Body of pancreas (tissue), 4 donors: ENCODE measurements at regions not wholly inside any gene's neighbourhood (a gene's known extent, or its start where the extent isn't known, plus 50 kb on each side); places are given as distances from the start of the nearest gene placed in this dataset.

Experiments
- ATAC-seq: fragments of 150-250 bp; one replicate; pipeline ENCODE4 v1.9.1; 2016
- DNase-seq, 4 donors: peaks; one replicate each; pipeline ENCODE4 v3.0.0-alpha.2; 2019
- H3K27ac ChIP-seq, 4 donors: fragments of 200-600 bp; sonication (generic); 1 replicate in 3 of 4; 2 replicates in 1 of 4; pipeline versions ENCODE4 v1.5.1 to v1.6.1; 2016 to 2019; ENCODE audit warnings: mild to moderate bottlenecking in 1 of 4, mixed read lengths in 1 of 4, moderate library complexity in 1 of 4
- H3K27me3 ChIP-seq, 2 donors: fragments of 200-600 bp; sonication (generic); one replicate each; pipeline ENCODE4 v1.6.0; 2016; ENCODE audit warnings: mild to moderate bottlenecking in 1 of 2
- H3K36me3 ChIP-seq, 2 donors: fragments of 200-600 bp; sonication (generic); replicated peaks in 1 of 2; 2 replicates each; pipeline ENCODE4 v1.5.1; 2016; ENCODE audit warnings: low read depth in 2 of 2; ENCODE audit not compliant: insufficient read depth in 1 of 2
- H3K4me1 ChIP-seq: fragments of 200-600 bp; sonication (generic); one replicate; pipeline ENCODE4 v1.6.0; 2016
- H3K4me3 ChIP-seq, 2 donors: fragments of 200-600 bp; sonication (generic); 1 replicate in 1 of 2; 2 replicates in 1 of 2; pipeline ENCODE4 v1.5.1; 2016 to 2019
- H3K9me3 ChIP-seq, 3 donors: fragments of 200-600 bp; sonication (generic); 1 replicate in 2 of 3; 2 replicates in 1 of 3; pipeline ENCODE4 v1.5.1; 2016
- CTCF ChIP-seq, 7 experiments: fragments of 450-650 bp in 4 of 7; fragments of 200-600 bp in 3 of 7; sonication (generic) in 3 of 7; IDR thresholded peaks; one replicate each; pipeline ENCODE4 v1.5.1; 2016 to 2019; ENCODE audit warnings: antibody characterized with exemption in 7 of 7
- POLR2A ChIP-seq, 3 donors: fragments of 450-650 bp; IDR thresholded peaks; one replicate each; pipeline ENCODE4 v1.6.1; 2016; ENCODE audit warnings: antibody characterized with exemption in 3 of 3, mild to moderate bottlenecking in 2 of 3
- WGBS, 2 donors: methylation state at CpG; one replicate each; pipeline ENCODE4 v1.1.5; 2017; 5-methylcytosine and 5-hydroxymethylcytosine counted together
- intact Hi-C: fragments of 100-400 bp; cut with DNase I; formaldehyde crosslinking; loops from one replicate; pipeline ENCODE4 v1.15.1; 2023

GRCh38 chr5:15439801-15440200 lies 60.2 kb upstream of the FBXL7 start:
- ATAC-seq (no peak), DNase-seq (no peak)
- Histone ChIP-seq H3K9me3 (no peaks in the 10 kb centered on the region), H3K4me3 (no peak overlapping the region), H3K4me1 (no peaks in the 10 kb centered on the region), H3K36me3 (no peaks in the 10 kb centered on the region), H3K27me3 (no peaks in the 10 kb centered on the region), H3K27ac (no peak overlapping the region)
- WGBS, 2 donors: 7 to 34% methylated on average over 1 of the region's 1 CpG
- TF ChIP-seq CTCF (IDR thresholded peaks at IDR 0.05) (no peak), POLR2A (IDR thresholded peaks at IDR 0.05) (no peak)
- intact Hi-C loops: no loop called here

- intact Hi-C loops: no loop called here
- Histone ChIP-seq H3K27ac (no peak overlapping the region), H3K27me3 (no peaks in the 10 kb centered on the region), H3K36me3 (no peaks in the 10 kb centered on the region), H3K9me3 (no peaks in the 10 kb centered on the region), H3K4me3 (no peak overlapping the region), H3K4me1 (no peaks in the 10 kb centered on the region)
- WGBS, 2 donors: 56 to 61% methylated on average over 3 of the region's 3 CpGs
- TF ChIP-seq POLR2A (IDR thresholded peaks at IDR 0.05): no peak
- TF ChIP-seq CTCF (IDR thresholded peaks at IDR 0.05): no peak
- DNase-seq: no peak
- ATAC-seq: no peak
Observed at GRCh38 chr5:15433709-15434108, 66.3 kb upstream of the FBXL7 start.

GRCh38 chr5:15431923-15432322 lies 68.1 kb upstream of the FBXL7 start:
- Histone ChIP-seq H3K36me3 (no peaks in the 10 kb centered on the region), H3K27ac (no peak overlapping the region), H3K9me3 (no peaks in the 10 kb centered on the region), H3K27me3 (no peaks in the 10 kb centered on the region), H3K4me1 (no peaks in the 10 kb centered on the region), H3K4me3 (no peak overlapping the region)
- no peak for DNase-seq
- TF ChIP-seq CTCF (IDR thresholded peaks at IDR 0.05) (no peak), POLR2A (IDR thresholded peaks at IDR 0.05) (no peak)
- ATAC-seq: no peak
- intact Hi-C loops: no loop called here
- 29 to 37% methylated on average over 3 of the region's 3 CpGs for WGBS, 2 donors

- Histone ChIP-seq H3K9me3 (no peaks in the 10 kb centered on the region), H3K4me3 (no peak overlapping the region), H3K27ac (no peak overlapping the region), H3K27me3 (no peaks in the 10 kb centered on the region), H3K36me3 (no peaks in the 10 kb centered on the region), H3K4me1 (no peaks in the 10 kb centered on the region)
- 20 to 23% methylated on average over 5 to 6 of the region's 6 CpGs for WGBS, 2 donors
- intact Hi-C loops: no loop called here
- TF ChIP-seq CTCF (IDR thresholded peaks at IDR 0.05) (no peak), POLR2A (IDR thresholded peaks at IDR 0.05) (no peak)
- DNase-seq: no peak
- ATAC-seq: no peak
Observed at GRCh38 chr5:15425766-15426165, 74.2 kb upstream of the FBXL7 start.

- WGBS, 2 donors: 46 to 49% methylated on average over 3 of the region's 3 CpGs
Observed at GRCh38 chr5:15424769-15425168, 75.2 kb upstream of the FBXL7 start.

More at GRCh38 chr5:15424769-15425168, 75.2 kb upstream of the FBXL7 start:
- Histone ChIP-seq H3K27ac (no peak overlapping the region), H3K4me1 (no peaks in the 10 kb centered on the region), H3K36me3 (no peaks in the 10 kb centered on the region), H3K4me3 (no peak overlapping the region), H3K27me3 (no peaks in the 10 kb centered on the region), H3K9me3 (no peaks in the 10 kb centered on the region)
- intact Hi-C loops: no loop called here
- DNase-seq (no peak), ATAC-seq (no peak)
- TF ChIP-seq POLR2A (IDR thresholded peaks at IDR 0.05) (no peak), CTCF (IDR thresholded peaks at IDR 0.05) (no peak)
